DND-41 (cell line): ENCODE measurements at regions not wholly inside any gene's neighbourhood (a gene's known extent, or its start where the extent isn't known, plus 50 kb on each side); places are given as distances from the start of the nearest gene placed in this dataset.

Source experiments
- CTCF ChIP-seq: IDR thresholded peaks from 2 replicates; pipeline ENCODE4 v1.5.1; 2012; ENCODE audit warnings: borderline replicate concordance, low read length, moderate library complexity, mild to moderate bottlenecking; ENCODE audit not compliant: poor library complexity, severe bottlenecking; ENCODE audit errors: extremely low read depth
- EZH2 ChIP-seq: IDR thresholded peaks from 3 replicates; pipeline ENCODE4 v1.6.1; 2012; ENCODE audit warnings: borderline replicate concordance, low read depth, mild to moderate bottlenecking, moderate library complexity, low read length, inconsistent platforms; ENCODE audit not compliant: severe bottlenecking

GRCh38 chr2:144642131-144642530 is 122.2 kb upstream of the ZEB2 start:
- no peak for TF ChIP-seq CTCF
- TF ChIP-seq EZH2, result no peak
